Suprapubic skin (tissue), 4 donors: ENCODE measurements at regions not wholly inside any gene's neighbourhood (a gene's known extent, or its start where the extent isn't known, plus 50 kb on each side); places are given as distances from the start of the nearest gene placed in this dataset.
"Not testable (repeated sequence)": the region's sequence is repeated elsewhere in the genome, so short reads cannot be mapped to it uniquely, and the experiment has no call there.

Experiments
- DNase-seq, 2 donors: peaks; one replicate each; pipeline ENCODE4 v3.0.0-alpha.2; 2019; ENCODE audit warnings: low spot score in 2 of 2
- H3K27ac ChIP-seq: fragments of 200-600 bp; sonication (generic); one replicate; pipeline ENCODE4 v1.5.1; 2019
- H3K27me3 ChIP-seq: fragments of 200-600 bp; sonication (generic); one replicate; pipeline ENCODE4 v1.5.1; 2019
- H3K36me3 ChIP-seq: fragments of 200-600 bp; sonication (generic); one replicate; pipeline ENCODE4 v1.5.1; 2019
- H3K4me1 ChIP-seq: fragments of 200-600 bp; sonication (generic); one replicate; pipeline ENCODE4 v1.5.1; 2019
- H3K4me3 ChIP-seq: fragments of 200-600 bp; sonication (generic); one replicate; pipeline ENCODE4 v1.5.1; 2019; ENCODE audit warnings: mild to moderate bottlenecking
- H3K9me3 ChIP-seq: fragments of 200-600 bp; sonication (generic); one replicate; pipeline ENCODE4 v1.5.1; 2019
- EP300 ChIP-seq: sonication (generic); formaldehyde crosslinking; IDR thresholded peaks from one replicate; pipeline ENCODE4 v1.6.1; 2017; ENCODE audit warnings: antibody characterized with exemption
- POLR2A ChIP-seq, 2 donors: fragments of 450-650 bp; IDR thresholded peaks; one replicate each; pipeline ENCODE4 v1.6.1; 2017; ENCODE audit warnings: antibody characterized with exemption in 2 of 2, mild to moderate bottlenecking in 2 of 2, moderate library complexity in 2 of 2
- POLR2AphosphoS5 ChIP-seq, 3 donors: sonication (generic); formaldehyde crosslinking; IDR thresholded peaks; one replicate each; pipeline ENCODE4 v1.6.1; 2017; ENCODE audit warnings: antibody characterized with exemption in 3 of 3
- WGBS: methylation state at CpG from one replicate; pipeline ENCODE4 v1.1.5; 2018; 5-methylcytosine and 5-hydroxymethylcytosine counted together
- TF ChIP-seq, protein P1 (sequence below), 2 donors: fragments of 200-600 bp in 1 of 2; fragments of 450-650 bp in 1 of 2; sonication (generic) in 1 of 2; IDR thresholded peaks; one replicate each; pipeline ENCODE4 v1.5.1; 2016 to 2019; ENCODE audit warnings: antibody characterized with exemption in 2 of 2, mild to moderate bottlenecking in 1 of 2, moderate library complexity in 1 of 2

DNA sequence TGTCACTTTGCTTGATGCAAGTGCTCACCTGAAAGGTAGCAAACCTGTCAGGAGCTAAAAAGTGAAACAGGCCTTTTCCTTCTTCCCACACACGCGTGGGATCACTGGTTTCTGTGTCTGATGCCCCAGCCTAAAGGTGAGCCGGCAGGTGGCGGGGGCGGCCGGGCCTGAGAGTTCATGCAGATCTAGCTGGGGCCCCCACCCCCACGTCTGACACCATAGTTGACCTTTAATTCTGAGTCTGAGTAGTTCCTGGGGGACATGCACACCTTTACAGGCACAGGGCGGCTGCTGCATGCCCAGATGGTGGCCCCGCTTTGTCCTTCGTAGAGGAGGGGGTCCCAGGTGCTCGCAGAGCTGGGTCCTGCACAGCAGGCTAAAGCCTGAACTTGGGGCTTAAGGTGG, 345.3 kb downstream of the TEX29 start:
- Histone ChIP-seq H3K4me1 (no peaks in the 10 kb centered on the region), H3K9me3 (no peaks in the 10 kb centered on the region), H3K4me3 (no peak overlapping the region), H3K36me3 (no peaks in the 10 kb centered on the region), H3K27me3 (no peaks in the 10 kb centered on the region), H3K27ac (no peak overlapping the region)
- TF ChIP-seq POLR2AphosphoS5 (IDR thresholded peaks at IDR 0.05) (no peak), EP300 (no peak), POLR2A (IDR thresholded peaks at IDR 0.05) (no peak)
- TF ChIP-seq, protein P1, sequence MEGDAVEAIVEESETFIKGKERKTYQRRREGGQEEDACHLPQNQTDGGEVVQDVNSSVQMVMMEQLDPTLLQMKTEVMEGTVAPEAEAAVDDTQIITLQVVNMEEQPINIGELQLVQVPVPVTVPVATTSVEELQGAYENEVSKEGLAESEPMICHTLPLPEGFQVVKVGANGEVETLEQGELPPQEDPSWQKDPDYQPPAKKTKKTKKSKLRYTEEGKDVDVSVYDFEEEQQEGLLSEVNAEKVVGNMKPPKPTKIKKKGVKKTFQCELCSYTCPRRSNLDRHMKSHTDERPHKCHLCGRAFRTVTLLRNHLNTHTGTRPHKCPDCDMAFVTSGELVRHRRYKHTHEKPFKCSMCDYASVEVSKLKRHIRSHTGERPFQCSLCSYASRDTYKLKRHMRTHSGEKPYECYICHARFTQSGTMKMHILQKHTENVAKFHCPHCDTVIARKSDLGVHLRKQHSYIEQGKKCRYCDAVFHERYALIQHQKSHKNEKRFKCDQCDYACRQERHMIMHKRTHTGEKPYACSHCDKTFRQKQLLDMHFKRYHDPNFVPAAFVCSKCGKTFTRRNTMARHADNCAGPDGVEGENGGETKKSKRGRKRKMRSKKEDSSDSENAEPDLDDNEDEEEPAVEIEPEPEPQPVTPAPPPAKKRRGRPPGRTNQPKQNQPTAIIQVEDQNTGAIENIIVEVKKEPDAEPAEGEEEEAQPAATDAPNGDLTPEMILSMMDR (IDR thresholded peaks at IDR 0.05): no peak
- 85% methylated on average over 5 of the region's 11 CpGs for WGBS
- peak in 1 of 2 donors; percentile 48 for DNase-seq

GRCh38 chr13:111666164-111666776, 345.8 kb downstream of the TEX29 start:
- Histone ChIP-seq H3K4me1 (no peaks in the 10 kb centered on the region), H3K27ac (no peak overlapping the region), H3K4me3 (no peak overlapping the region), H3K9me3 (no peaks in the 10 kb centered on the region), H3K27me3 (no peaks in the 10 kb centered on the region), H3K36me3 (no peaks in the 10 kb centered on the region)
- TF ChIP-seq, protein P1 (IDR thresholded peaks at IDR 0.05): no peak
- TF ChIP-seq POLR2AphosphoS5 (IDR thresholded peaks at IDR 0.05): no peak
- TF ChIP-seq EP300: no peak
- no peak for TF ChIP-seq POLR2A (IDR thresholded peaks at IDR 0.05)
- 73% methylated on average over 18 of the region's 18 CpGs for WGBS
- DNase-seq: peak in 1 of 2 donors; percentile 28

GRCh38 chr13:111667757-111668156, 347.3 kb downstream of the TEX29 start:
- TF ChIP-seq, protein P1 (IDR thresholded peaks at IDR 0.05): no peak
- no peak for TF ChIP-seq POLR2AphosphoS5 (IDR thresholded peaks at IDR 0.05)
- TF ChIP-seq EP300: no peak
- no peak for TF ChIP-seq POLR2A (IDR thresholded peaks at IDR 0.05)
- WGBS: 82% methylated on average over 7 of the region's 7 CpGs
- H3K27ac ChIP-seq: no peak overlapping the region
- H3K4me3 ChIP-seq: no peak overlapping the region
- peak in 1 of 2 donors; percentile 55 for DNase-seq
- no peaks in the 10 kb centered on the region for H3K36me3 ChIP-seq
- H3K4me1 ChIP-seq: no peaks in the 10 kb centered on the region
- H3K27me3 ChIP-seq: no peaks in the 10 kb centered on the region
- H3K9me3 ChIP-seq: no peaks in the 10 kb centered on the region

GRCh38 chr13:111668451-111668850, 348.0 kb downstream of the TEX29 start:
- Histone ChIP-seq H3K9me3 (no peaks in the 10 kb centered on the region), H3K27me3 (no peaks in the 10 kb centered on the region), H3K36me3 (no peaks in the 10 kb centered on the region), H3K27ac (no peak overlapping the region), H3K4me3 (no peak overlapping the region), H3K4me1 (no peaks in the 10 kb centered on the region)
- WGBS: 89% methylated on average over 22 of the region's 30 CpGs
- DNase-seq: no peak
- no peak for TF ChIP-seq POLR2AphosphoS5 (IDR thresholded peaks at IDR 0.05)
- TF ChIP-seq, protein P1 (IDR thresholded peaks at IDR 0.05): no peak

- WGBS: no CpG with 5 or more reads among the region's 7 CpGs
- not testable (repeated sequence) for H3K9me3 ChIP-seq, H3K4me3 ChIP-seq, H3K4me1 ChIP-seq, H3K27ac ChIP-seq, H3K27me3 ChIP-seq, DNase-seq, H3K36me3 ChIP-seq
Measured at GRCh38 chr13:111672198-111672597, 351.8 kb downstream of the TEX29 start.

- not testable (repeated sequence) for H3K4me1 ChIP-seq, H3K27me3 ChIP-seq, H3K36me3 ChIP-seq, H3K4me3 ChIP-seq, H3K9me3 ChIP-seq, H3K27ac ChIP-seq, DNase-seq
- no CpG with 5 or more reads among the region's 33 CpGs for WGBS
Measured at GRCh38 chr13:111678120-111678882, 357.9 kb downstream of the TEX29 start.

DNA sequence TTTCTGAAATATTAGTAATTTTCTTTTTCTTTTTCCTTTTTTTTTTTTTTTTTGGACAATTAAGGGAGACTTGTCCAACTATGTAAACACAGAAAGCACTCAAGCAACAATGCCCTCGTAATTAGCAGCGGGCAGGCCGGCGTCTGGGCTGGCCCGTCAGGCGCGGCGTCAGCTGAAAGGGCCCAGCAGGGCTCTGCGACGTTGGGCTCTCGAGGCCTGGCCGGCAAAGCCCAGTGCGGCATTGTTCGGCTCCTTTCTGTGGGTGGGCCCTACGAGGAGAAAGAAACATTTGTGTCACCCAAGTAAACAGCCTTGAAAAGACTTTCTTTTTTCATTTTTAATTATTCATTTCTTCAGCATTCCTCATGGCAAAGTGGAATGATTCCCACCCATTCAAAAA, 359.2 kb downstream of the TEX29 start:
- not testable (repeated sequence) for H3K9me3 ChIP-seq, H3K27me3 ChIP-seq, H3K4me1 ChIP-seq, H3K4me3 ChIP-seq, H3K27ac ChIP-seq, DNase-seq, H3K36me3 ChIP-seq
- WGBS: no CpG with 5 or more reads among the region's 15 CpGs

GRCh38 chr13:111680100-111680499, 359.7 kb downstream of the TEX29 start:
- H3K27me3 ChIP-seq, H3K36me3 ChIP-seq, H3K27ac ChIP-seq, H3K4me3 ChIP-seq, DNase-seq, H3K9me3 ChIP-seq, H3K4me1 ChIP-seq: not testable (repeated sequence)
- WGBS: 39% methylated on average over 2 of the region's 13 CpGs

- not testable (repeated sequence) for H3K4me3 ChIP-seq, H3K27me3 ChIP-seq, DNase-seq, H3K27ac ChIP-seq, H3K9me3 ChIP-seq, H3K4me1 ChIP-seq, H3K36me3 ChIP-seq
- WGBS: no CpG with 5 or more reads among the region's 2 CpGs
Measured at GRCh38 chr13:111692028-111692427, 371.6 kb downstream of the TEX29 start.
